OCI-LY1 (cell line): ENCODE measurements at regions not wholly inside any gene's neighbourhood (a gene's known extent, or its start where the extent isn't known, plus 50 kb on each side); places are given as distances from the start of the nearest gene placed in this dataset.

Experiments
- H2AFZ ChIP-seq: fragments of 200-600 bp; sonication (generic), shearing (Covaris generic); 2 replicates; pipeline ENCODE4 v1.6.0; 2014; ENCODE audit warnings: antibody characterized with exemption, mild to moderate bottlenecking, low read length
- H3F3A ChIP-seq: fragments of 200-600 bp; sonication (generic), shearing (Covaris generic); 2 replicates; pipeline ENCODE4 v1.6.0; 2014; ENCODE audit warnings: mild to moderate bottlenecking, antibody characterized with exemption, low read length, moderate library complexity; ENCODE audit not compliant: insufficient read depth
- H3K27ac ChIP-seq: fragments of 200-600 bp; sonication (generic); 2 replicates; pipeline ENCODE4 v1.5.1; 2014; ENCODE audit warnings: low read length, mixed run types, mild to moderate bottlenecking, low read depth; ENCODE audit not compliant: poor library complexity, severe bottlenecking
- H3K27me3 ChIP-seq: fragments of 200-600 bp; sonication (generic); 2 replicates; pipeline ENCODE4 v1.6.0; 2014; ENCODE audit warnings: antibody characterized with exemption, mild to moderate bottlenecking, low read length, moderate library complexity; ENCODE audit not compliant: insufficient read depth
- H3K36me3 ChIP-seq: fragments of 200-600 bp; sonication (generic); 2 replicates; pipeline ENCODE4 v1.6.1; 2014; ENCODE audit warnings: mild to moderate bottlenecking, antibody characterized with exemption, low read length, moderate library complexity, mixed read lengths; ENCODE audit not compliant: insufficient read depth
- H3K4me1 ChIP-seq: fragments of 200-600 bp; sonication (generic); 2 replicates; pipeline ENCODE4 v1.5.1; 2014; ENCODE audit warnings: mild to moderate bottlenecking, low read length, moderate library complexity; ENCODE audit not compliant: insufficient read depth, severe bottlenecking
- H3K4me2 ChIP-seq: fragments of 200-600 bp; sonication (generic), shearing (Covaris generic); 2 replicates; pipeline ENCODE4 v1.6.1; 2014; ENCODE audit warnings: low read length
- H3K4me3 ChIP-seq: fragments of 200-600 bp; sonication (generic); 2 replicates; pipeline ENCODE4 v1.5.1; 2014; ENCODE audit warnings: low read length, low read depth, mild to moderate bottlenecking, mixed read lengths; ENCODE audit not compliant: poor library complexity, severe bottlenecking
- H3K79me2 ChIP-seq: fragments of 200-600 bp; shearing (Covaris generic); 2 replicates; pipeline ENCODE4 v1.6.1; 2016; ENCODE audit warnings: mixed run types, low read length, mixed read lengths; ENCODE audit not compliant: insufficient read depth
- H3K9ac ChIP-seq: fragments of 200-600 bp; sonication (generic), shearing (Covaris generic); 2 replicates; pipeline ENCODE4 v1.6.1; 2014; ENCODE audit warnings: mild to moderate bottlenecking, low read length, mixed read lengths
- H3K9me2 ChIP-seq: fragments of 200-600 bp; sonication (generic), shearing (Covaris generic); 2 replicates; pipeline ENCODE4 v1.6.1; 2014; ENCODE audit warnings: low read depth, mild to moderate bottlenecking, low read length, mixed read lengths
- H3K9me3 ChIP-seq: fragments of 200-600 bp; shearing (Covaris generic); 2 replicates; pipeline ENCODE4 v1.6.1; 2014; ENCODE audit warnings: low read length, mixed read lengths
- H4K20me1 ChIP-seq: fragments of 200-600 bp; sonication (generic), shearing (Covaris generic); 2 replicates; pipeline ENCODE4 v1.6.0; 2016; ENCODE audit warnings: mild to moderate bottlenecking, low read length; ENCODE audit not compliant: insufficient read depth
- EZH2 ChIP-seq: fragments of 200-600 bp; sonication (generic), shearing (Covaris generic); IDR thresholded peaks from 2 replicates; pipeline ENCODE4 v1.8.0; 2017; ENCODE audit warnings: borderline replicate concordance, mixed run types, mild to moderate bottlenecking, antibody characterized with exemption, low read length, moderate library complexity, mixed read lengths
- TF ChIP-seq, protein P1 (sequence below): fragments of 200-600 bp; sonication (generic), shearing (Covaris generic); IDR thresholded peaks from 2 replicates; pipeline ENCODE4 v1.5.1; 2017; ENCODE audit warnings: mild to moderate bottlenecking, antibody characterized with exemption, low read length, moderate library complexity, mixed read lengths

DNA sequence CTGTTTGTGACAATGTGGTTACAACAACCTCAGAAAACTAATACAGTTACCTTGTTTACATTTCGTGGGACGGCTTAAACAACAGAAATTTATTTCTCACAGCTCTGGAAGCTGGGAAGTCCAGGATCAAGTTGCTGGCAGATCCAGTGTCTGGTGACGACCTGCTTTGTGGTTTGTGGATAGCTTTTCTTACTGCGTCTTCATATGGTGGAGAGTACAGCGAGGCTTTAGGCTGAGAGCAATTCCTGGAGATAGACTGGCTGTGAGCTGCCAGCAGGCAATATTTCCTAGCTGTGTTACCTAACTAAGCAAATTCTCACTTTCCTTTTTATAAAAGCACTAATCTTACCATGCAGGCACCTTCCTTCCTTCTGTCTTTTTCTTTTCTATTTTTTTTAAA lies 1203.5 kb upstream of the PRR20A start:
- Histone ChIP-seq H3K4me1 (no peaks in the 10 kb centered on the region), H3K27me3 (no peaks in the 10 kb centered on the region), H3K27ac (no peak overlapping the region), H3K79me2 (no peaks in the 10 kb centered on the region), H3K9me3 (no peaks in the 10 kb centered on the region), H3K4me3 (no peak overlapping the region), H3K9me2 (no peaks in the 10 kb centered on the region), H3F3A (no peaks in the 10 kb centered on the region), H3K36me3 (no peaks in the 10 kb centered on the region), H4K20me1 (no peaks in the 10 kb centered on the region), H3K9ac (no peak overlapping the region), H3K4me2 (no peak overlapping the region), H2AFZ (no peak overlapping the region)
- TF ChIP-seq, protein P1, sequence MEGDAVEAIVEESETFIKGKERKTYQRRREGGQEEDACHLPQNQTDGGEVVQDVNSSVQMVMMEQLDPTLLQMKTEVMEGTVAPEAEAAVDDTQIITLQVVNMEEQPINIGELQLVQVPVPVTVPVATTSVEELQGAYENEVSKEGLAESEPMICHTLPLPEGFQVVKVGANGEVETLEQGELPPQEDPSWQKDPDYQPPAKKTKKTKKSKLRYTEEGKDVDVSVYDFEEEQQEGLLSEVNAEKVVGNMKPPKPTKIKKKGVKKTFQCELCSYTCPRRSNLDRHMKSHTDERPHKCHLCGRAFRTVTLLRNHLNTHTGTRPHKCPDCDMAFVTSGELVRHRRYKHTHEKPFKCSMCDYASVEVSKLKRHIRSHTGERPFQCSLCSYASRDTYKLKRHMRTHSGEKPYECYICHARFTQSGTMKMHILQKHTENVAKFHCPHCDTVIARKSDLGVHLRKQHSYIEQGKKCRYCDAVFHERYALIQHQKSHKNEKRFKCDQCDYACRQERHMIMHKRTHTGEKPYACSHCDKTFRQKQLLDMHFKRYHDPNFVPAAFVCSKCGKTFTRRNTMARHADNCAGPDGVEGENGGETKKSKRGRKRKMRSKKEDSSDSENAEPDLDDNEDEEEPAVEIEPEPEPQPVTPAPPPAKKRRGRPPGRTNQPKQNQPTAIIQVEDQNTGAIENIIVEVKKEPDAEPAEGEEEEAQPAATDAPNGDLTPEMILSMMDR = no peak
- TF ChIP-seq EZH2 = no peak

DNA sequence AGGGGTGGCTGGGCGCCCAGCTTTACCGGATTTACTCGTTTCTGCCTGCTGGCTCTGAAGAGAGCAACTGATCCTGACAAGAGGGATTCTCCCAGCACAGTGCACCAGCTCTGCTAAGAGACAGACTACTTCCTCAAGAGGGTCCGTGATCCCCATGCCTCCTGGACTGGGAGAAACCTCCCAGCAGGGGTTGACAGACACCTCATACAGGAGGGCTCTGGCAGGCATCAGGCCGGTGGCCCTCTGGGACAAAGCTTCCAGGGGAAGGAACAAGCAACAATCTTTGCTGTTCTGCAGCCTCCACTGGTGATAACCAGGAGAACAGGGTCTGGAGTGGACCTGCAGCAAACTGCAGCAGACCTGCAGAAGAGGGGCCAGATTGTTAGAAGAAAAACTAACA lies 1192.5 kb upstream of the PRR20A start:
- no peaks in the 10 kb centered on the region for H3F3A ChIP-seq
- H3K27me3 ChIP-seq = no peaks in the 10 kb centered on the region
- H3K4me3 ChIP-seq = no peak overlapping the region
- H3K36me3 ChIP-seq = no peaks in the 10 kb centered on the region
- H3K9ac ChIP-seq = no peak overlapping the region
- H3K9me3 ChIP-seq = no peaks in the 10 kb centered on the region
- H3K79me2 ChIP-seq = no peaks in the 10 kb centered on the region
- H4K20me1 ChIP-seq = no peaks in the 10 kb centered on the region
- no peak overlapping the region for H2AFZ ChIP-seq
- TF ChIP-seq EZH2 = no peak
- TF ChIP-seq, protein P1 = no peak
- no peak overlapping the region for H3K27ac ChIP-seq
- H3K9me2 ChIP-seq = no peaks in the 10 kb centered on the region
- H3K4me2 ChIP-seq = no peak overlapping the region
- no peaks in the 10 kb centered on the region for H3K4me1 ChIP-seq

DNA sequence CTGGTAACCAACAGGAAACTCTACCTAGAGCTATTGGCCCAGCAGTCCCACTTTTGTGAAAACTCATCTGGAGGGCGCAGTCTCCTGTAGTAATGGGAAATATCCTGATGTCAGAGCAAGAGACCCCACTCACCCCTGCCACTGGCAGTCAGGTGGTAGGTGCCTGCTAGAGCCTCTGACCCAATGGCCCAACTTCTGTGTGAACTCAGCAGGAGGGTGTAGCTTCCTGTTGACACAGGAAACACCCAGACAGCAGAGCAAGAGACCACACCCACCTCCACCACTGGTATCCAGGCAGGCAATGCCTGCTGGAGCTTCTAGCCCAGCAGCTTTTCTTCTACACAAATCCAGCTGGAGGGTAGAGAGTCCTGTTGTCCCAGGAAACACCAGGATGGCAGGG lies 1176.8 kb upstream of the PRR20A start:
- Histone ChIP-seq H3K4me2 (no peak overlapping the region), H3K9me3 (no peaks in the 10 kb centered on the region), H3K79me2 (no peaks in the 10 kb centered on the region), H3K4me1 (no peaks in the 10 kb centered on the region), H4K20me1 (no peaks in the 10 kb centered on the region), H3K27me3 (no peaks in the 10 kb centered on the region), H3F3A (no peaks in the 10 kb centered on the region), H3K27ac (no peak overlapping the region), H3K9me2 (no peaks in the 10 kb centered on the region), H3K36me3 (no peaks in the 10 kb centered on the region), H2AFZ (no peak overlapping the region), H3K4me3 (no peak overlapping the region), H3K9ac (no peak overlapping the region)
- TF ChIP-seq, protein P1 = no peak
- no peak for TF ChIP-seq EZH2
